Gastroesophageal sphincter (tissue), 3 donors: ENCODE measurements at regions not wholly inside any gene's neighbourhood (a gene's known extent, or its start where the extent isn't known, plus 50 kb on each side); places are given as distances from the start of the nearest gene placed in this dataset.

ENCODE experiments used
- CTCF ChIP-seq, 4 experiments: fragments of 200-600 bp in 2 of 4; fragments of 450-650 bp in 2 of 4; sonication (generic) in 1 of 4; IDR thresholded peaks; one replicate each; pipeline ENCODE4 v1.5.1; 2017 to 2019; ENCODE audit warnings: antibody characterized with exemption in 4 of 4, mild to moderate bottlenecking in 2 of 4, moderate library complexity in 2 of 4
- POLR2AphosphoS5 ChIP-seq: sonication (generic); formaldehyde crosslinking; IDR thresholded peaks from one replicate; pipeline ENCODE4 v1.6.1; 2017; ENCODE audit warnings: antibody characterized with exemption

GRCh38 chr1:222950892-222951291, 136.1 kb downstream of the DISP1 start:
- TF ChIP-seq CTCF (IDR thresholded peaks at IDR 0.05) (no peak), POLR2AphosphoS5 (no peak)
